Transverse colon (tissue), 4 donors: ENCODE measurements at regions not wholly inside any gene's neighbourhood (a gene's known extent, or its start where the extent isn't known, plus 50 kb on each side); places are given as distances from the start of the nearest gene placed in this dataset.

Experiments used
- DNase-seq: peaks from one replicate; pipeline ENCODE4 v3.0.0-alpha.2; 2019
- H3K27ac ChIP-seq, 4 donors: fragments of 200-600 bp; sonication (generic); 2 replicates each; pipeline ENCODE4 v1.5.1; 2016 to 2018; ENCODE audit warnings: inconsistent platforms in 4 of 4
- H3K27me3 ChIP-seq: fragments of 200-600 bp; sonication (generic); 2 replicates; pipeline ENCODE4 v1.5.1; 2017; ENCODE audit warnings: inconsistent platforms
- H3K36me3 ChIP-seq, 4 donors: fragments of 200-600 bp; sonication (generic); 2 replicates each; pipeline ENCODE4 v1.5.1; 2017 to 2019; ENCODE audit warnings: inconsistent platforms in 4 of 4
- H3K4me1 ChIP-seq, 4 donors: fragments of 200-600 bp; sonication (generic); 2 replicates each; pipeline ENCODE4 v1.5.1; 2017 to 2020; ENCODE audit warnings: inconsistent platforms in 4 of 4
- H3K4me3 ChIP-seq, 4 donors: fragments of 200-600 bp; sonication (generic); 1 replicate in 1 of 4; 2 replicates in 3 of 4; pipeline versions ENCODE4 v1.5.1 to v1.6.1; 2017 to 2019; ENCODE audit warnings: inconsistent platforms in 4 of 4
- H3K9me3 ChIP-seq, 2 donors: fragments of 200-600 bp; sonication (generic); 2 replicates each; pipeline ENCODE4 v1.5.1; 2017 to 2019; ENCODE audit warnings: inconsistent platforms in 2 of 2
- CTCF ChIP-seq, 5 experiments: fragments of 200-600 bp in 3 of 5; fragments of 450-650 bp in 2 of 5; sonication (generic) in 3 of 5; IDR thresholded peaks; 1 replicate in 2 of 5; 2 replicates in 3 of 5; pipeline ENCODE4 v1.5.1; 2016 to 2017; ENCODE audit warnings: antibody characterized with exemption in 5 of 5, inconsistent platforms in 3 of 5, mild to moderate bottlenecking in 2 of 5, moderate library complexity in 1 of 5
- EP300 ChIP-seq: sonication (generic); formaldehyde crosslinking; IDR thresholded peaks from one replicate; pipeline ENCODE4 v1.6.1; 2017; ENCODE audit warnings: antibody characterized with exemption, low read depth
- POLR2A ChIP-seq: fragments of 450-650 bp; IDR thresholded peaks from one replicate; pipeline ENCODE4 v1.6.1; 2016; ENCODE audit warnings: antibody characterized with exemption, mild to moderate bottlenecking, moderate library complexity
- POLR2AphosphoS5 ChIP-seq, 3 donors: sonication (generic); formaldehyde crosslinking; IDR thresholded peaks; one replicate each; pipeline ENCODE4 v1.6.1; 2016; ENCODE audit warnings: antibody characterized with exemption in 3 of 3
- WGBS, 2 donors: methylation state at CpG; one replicate each; pipeline ENCODE4 v1.1.5; 2018; ENCODE audit warnings: low coverage in 1 of 2; 5-methylcytosine and 5-hydroxymethylcytosine counted together
- in situ Hi-C, 4 donors: fragments of 200-750 bp; cut with MboI; loops; one replicate each; pipeline versions ENCODE4 v1.15.0 to v1.15.1; 2017; ENCODE audit warnings: low sequenced_read_pairs in 3 of 4, low pct_ligation_motif_present in 1 of 4, low pct_unique_long_range_greater_than_20kb in 1 of 4
- intact Hi-C: fragments of 100-400 bp; cut with DNase I; formaldehyde crosslinking; loops from one replicate; pipeline ENCODE4 v1.15.1; 2023; ENCODE audit warnings: low total_unique reads

- WGBS, 2 donors: 89 to 92% methylated on average over 4 of the region's 4 CpGs
- Histone ChIP-seq H3K36me3 (no peaks in the 10 kb centered on the region), H3K4me3 (no peak overlapping the region), H3K9me3 (peaks cover 0 to 5% of the 10 kb centered on the region in 2 donors), H3K27me3 (no peaks in the 10 kb centered on the region), H3K4me1 (no peaks in the 10 kb centered on the region), H3K27ac (no peak overlapping the region)
- intact Hi-C loops: no loop called here
- DNase-seq: no peak
- TF ChIP-seq CTCF (IDR thresholded peaks at IDR 0.05): no peak
- no peak for TF ChIP-seq EP300
- no peak for TF ChIP-seq POLR2AphosphoS5 (IDR thresholded peaks at IDR 0.05)
- no peak for TF ChIP-seq POLR2A
- in situ Hi-C loops: no loop called here
These were observed 810.5 kb upstream of the ADGRL3 start for GRCh38 chr4:60389633-60390032.

- TF ChIP-seq POLR2A (no peak), CTCF (IDR thresholded peaks at IDR 0.05) (no peak), EP300 (no peak), POLR2AphosphoS5 (IDR thresholded peaks at IDR 0.05) (no peak)
- intact Hi-C loops (no loop called here), in situ Hi-C loops (no loop called here)
- Histone ChIP-seq H3K36me3 (no peaks in the 10 kb centered on the region), H3K4me3 (no peak overlapping the region), H3K27ac (no peak overlapping the region), H3K27me3 (no peaks in the 10 kb centered on the region), H3K9me3 (no peaks in the 10 kb centered on the region), H3K4me1 (no peaks in the 10 kb centered on the region)
- WGBS, 2 donors: 61 to 64% methylated on average over 3 to 5 of the region's 5 CpGs
- no peak for DNase-seq
These were observed 803.6 kb upstream of the ADGRL3 start for GRCh38 chr4:60396341-60397049.

GRCh38 chr4:60400593-60400992 is 799.5 kb upstream of the ADGRL3 start:
- Histone ChIP-seq H3K27me3 (no peaks in the 10 kb centered on the region), H3K4me1 (no peaks in the 10 kb centered on the region), H3K27ac (no peak overlapping the region), H3K4me3 (no peak overlapping the region), H3K9me3 (no peaks in the 10 kb centered on the region), H3K36me3 (no peaks in the 10 kb centered on the region)
- intact Hi-C loops (no loop called here), in situ Hi-C loops (no loop called here)
- TF ChIP-seq POLR2AphosphoS5 (IDR thresholded peaks at IDR 0.05) (no peak), EP300 (no peak), POLR2A (no peak), CTCF (IDR thresholded peaks at IDR 0.05) (no peak)
- DNase-seq: no peak
- WGBS, 2 donors: 45 to 47% methylated on average over 2 of the region's 2 CpGs

- Histone ChIP-seq H3K9me3 (no peaks in the 10 kb centered on the region), H3K27ac (no peak overlapping the region), H3K36me3 (no peaks in the 10 kb centered on the region), H3K4me3 (no peak overlapping the region), H3K4me1 (no peaks in the 10 kb centered on the region), H3K27me3 (no peaks in the 10 kb centered on the region)
- intact Hi-C loops (no loop called here), in situ Hi-C loops (no loop called here)
- TF ChIP-seq CTCF (IDR thresholded peaks at IDR 0.05) (no peak), POLR2AphosphoS5 (IDR thresholded peaks at IDR 0.05) (no peak), POLR2A (no peak), EP300 (no peak)
- DNase-seq: no peak
- 63% methylated on average over 1 of the region's 1 CpG; no CpG with 5 or more reads in 1 of the 2 donors for WGBS, 2 donors
These were observed 796.1 kb upstream of the ADGRL3 start for GRCh38 chr4:60404027-60404426.
